Fibroblast of peridontal ligament (primary cell): ENCODE measurements at regions not wholly inside any gene's neighbourhood (a gene's known extent, or its start where the extent isn't known, plus 50 kb on each side); places are given as distances from the start of the nearest gene placed in this dataset.
"Not testable (repeated sequence)": the region's sequence is repeated elsewhere in the genome, so short reads cannot be mapped to it uniquely, and the experiment has no call there.

Experiments used
- DNase-seq: peaks from one replicate; pipeline ENCODE4 v3.0.0-alpha.2; 2010; ENCODE audit errors: extremely low read depth

GRCh38 chr16:52976539-52977167 lies 76.0 kb downstream of the CHD9NB start:
- peak; percentile 10 for DNase-seq

GRCh38 chr16:52967744-52968143 lies 85.0 kb downstream of the CHD9NB start:
- no peak for DNase-seq

GRCh38 chr16:52964290-52964689 lies 88.4 kb downstream of the CHD9NB start:
- DNase-seq: no peak

GRCh38 chr16:52963855-52964242 lies 88.8 kb downstream of the CHD9NB start:
- DNase-seq: no peak

- no peak for DNase-seq
Measured at GRCh38 chr16:52963212-52963854, 89.4 kb downstream of the CHD9NB start.

GRCh38 chr16:52958951-52959350 lies 93.7 kb downstream of the CHD9NB start:
- DNase-seq: no peak

- DNase-seq: no peak
Measured at GRCh38 chr16:52957199-52957598, 95.5 kb downstream of the CHD9NB start.

- DNase-seq: no peak
Measured at GRCh38 chr16:52956044-52956443, 96.7 kb downstream of the CHD9NB start.

- DNase-seq: no peak
Measured at GRCh38 chr16:52953215-52953614, 99.5 kb downstream of the CHD9NB start.

GRCh38 chr16:52948946-52949345 lies 103.8 kb downstream of the CHD9NB start:
- no peak for DNase-seq

GRCh38 chr16:52932321-52932720 lies 120.4 kb downstream of the CHD9NB start:
- no peak for DNase-seq

GRCh38 chr16:52929478-52930400 lies 123.0 kb downstream of the CHD9NB start:
- no peak for DNase-seq

- DNase-seq: no peak
Measured at GRCh38 chr16:52928955-52929354, 123.7 kb downstream of the CHD9NB start.

- DNase-seq: no peak
Measured at GRCh38 chr16:52925143-52925542, 127.6 kb downstream of the CHD9NB start.

- DNase-seq: no peak
Measured at GRCh38 chr16:52924162-52924561, 128.5 kb downstream of the CHD9NB start.

- DNase-seq: no peak
Measured at GRCh38 chr16:52921104-52921503, 131.6 kb downstream of the CHD9NB start.

GRCh38 chr16:52920331-52920730 lies 132.4 kb downstream of the CHD9NB start:
- DNase-seq: no peak

- DNase-seq: no peak
Measured at GRCh38 chr16:52914428-52914827, 138.3 kb downstream of the CHD9NB start.

GRCh38 chr16:52912565-52913173 lies 140.0 kb downstream of the CHD9NB start:
- peak; percentile 6 for DNase-seq

- not testable (repeated sequence) for DNase-seq
Measured at GRCh38 chr16:52908057-52908456, 144.6 kb downstream of the CHD9NB start.

GRCh38 chr16:52906281-52906680 lies 146.4 kb downstream of the CHD9NB start:
- DNase-seq: no peak

- DNase-seq: no peak
Measured at GRCh38 chr16:52896478-52897164, 156.1 kb downstream of the CHD9NB start.
